ENCODE measurements at regions not wholly inside any gene's neighbourhood (a gene's known extent, or its start where the extent isn't known, plus 50 kb on each side); places are given as distances from the start of the nearest gene placed in this dataset.
"Not testable (repeated sequence)": the region's sequence is repeated elsewhere in the genome, so short reads cannot be mapped to it uniquely, and the experiment has no call there.

- not testable (repeated sequence) for DNase-seq
These were observed 225.8 kb upstream of the MSX2 start for GRCh38 chr5:174498575-174498974.

- DNase-seq, result no peak
These were observed 223.7 kb upstream of the MSX2 start for GRCh38 chr5:174500636-174501035.

- DNase-seq, result no peak
These were observed 222.8 kb upstream of the MSX2 start for GRCh38 chr5:174501461-174502069.

- DNase-seq, result no peak
These were observed 221.3 kb upstream of the MSX2 start for GRCh38 chr5:174503086-174503460.

GRCh38 chr5:174503461-174504265 is 220.7 kb upstream of the MSX2 start:
- no peak for DNase-seq

- no peak for DNase-seq
These were observed 220.1 kb upstream of the MSX2 start for GRCh38 chr5:174504266-174504726.

- no peak for DNase-seq
These were observed 218.8 kb upstream of the MSX2 start for GRCh38 chr5:174505621-174506020.

- DNase-seq, result not testable (repeated sequence)
These were observed 213.5 kb upstream of the MSX2 start for GRCh38 chr5:174510782-174511453.

GRCh38 chr5:174511714-174512253 is 212.6 kb upstream of the MSX2 start:
- DNase-seq, result no peak

- DNase-seq, result no peak
These were observed 210.1 kb upstream of the MSX2 start for GRCh38 chr5:174514325-174514724.

GRCh38 chr5:174514983-174515394 is 209.4 kb upstream of the MSX2 start:
- DNase-seq, result no peak

- no peak for DNase-seq
These were observed 207.6 kb upstream of the MSX2 start for GRCh38 chr5:174516741-174517140.

- no peak for DNase-seq
These were observed 205.9 kb upstream of the MSX2 start for GRCh38 chr5:174518512-174518911.

GRCh38 chr5:174520420-174521396 is 203.7 kb upstream of the MSX2 start:
- DNase-seq, result no peak

GRCh38 chr5:174521449-174521848 is 202.9 kb upstream of the MSX2 start:
- no peak for DNase-seq

- DNase-seq, result no peak
These were observed 201.7 kb upstream of the MSX2 start for GRCh38 chr5:174522480-174523260.

GRCh38 chr5:174523311-174524071 is 200.9 kb upstream of the MSX2 start:
- DNase-seq, result no peak

GRCh38 chr5:174524351-174524750 is 200.0 kb upstream of the MSX2 start:
- no peak for DNase-seq

- no peak for DNase-seq
These were observed 198.2 kb upstream of the MSX2 start for GRCh38 chr5:174526177-174526576.

GRCh38 chr5:174527916-174528540 is 196.4 kb upstream of the MSX2 start:
- no peak for DNase-seq
